Heart right ventricle (tissue), 16 donors: ENCODE measurements at regions not wholly inside any gene's neighbourhood (a gene's known extent, or its start where the extent isn't known, plus 50 kb on each side); places are given as distances from the start of the nearest gene placed in this dataset.

Experiments
- ATAC-seq, 8 donors: fragments of 200-7000 bp; cut with Tn5 transposase; one replicate each; pipeline ENCODE4 v1.9.1; 2020; ENCODE audit warnings: mild to moderate bottlenecking in 8 of 8, moderate library complexity in 8 of 8, moderate number of reproducible peaks in 1 of 8
- DNase-seq, 2 donors: peaks; one replicate each; pipeline ENCODE4 v3.0.0-alpha.2; 2020
- H3K27ac ChIP-seq, 10 donors: fragments of 200-600 bp; sonication (generic) in 2 of 10; one replicate each; pipeline versions ENCODE4 v1.5.0 to v1.8.0; 2020 to 2022; ENCODE audit warnings: mild to moderate bottlenecking in 3 of 10
- H3K27me3 ChIP-seq, 7 donors: fragments of 200-600 bp; one replicate each; pipeline ENCODE4 v1.8.0; 2021 to 2022; ENCODE audit warnings: mild to moderate bottlenecking in 2 of 7
- H3K36me3 ChIP-seq, 9 donors: fragments of 200-600 bp; sonication (generic) in 1 of 9; one replicate each; pipeline versions ENCODE4 v1.5.0 to v1.8.0; 2020 to 2022; ENCODE audit warnings: mild to moderate bottlenecking in 2 of 9
- H3K4me1 ChIP-seq, 9 donors: fragments of 200-600 bp; sonication (generic) in 1 of 9; one replicate each; pipeline versions ENCODE4 v1.5.0 to v1.8.0; 2020 to 2022; ENCODE audit warnings: mild to moderate bottlenecking in 4 of 9
- H3K4me3 ChIP-seq, 10 donors: fragments of 200-600 bp; sonication (generic) in 2 of 10; one replicate each; pipeline versions ENCODE4 v1.5.0 to v1.8.0; 2020 to 2022; ENCODE audit warnings: mild to moderate bottlenecking in 7 of 10, moderate library complexity in 2 of 10
- H3K9me3 ChIP-seq, 11 donors: fragments of 200-600 bp in 10 of 11; sonication (generic) in 2 of 11; one replicate each; pipeline versions ENCODE4 v1.5.0 to v1.8.0; 2013 to 2022; ENCODE audit warnings: mild to moderate bottlenecking in 2 of 11, control low read depth in 1 of 11, moderate library complexity in 1 of 11
- CTCF ChIP-seq, 9 donors: fragments of 200-600 bp; sonication (generic) in 2 of 9; IDR thresholded peaks; one replicate each; pipeline versions ENCODE4 v1.5.0 to v1.8.0; 2021 to 2022; ENCODE audit warnings: antibody characterized with exemption in 9 of 9, mild to moderate bottlenecking in 5 of 9, moderate library complexity in 1 of 9
- WGBS, 2 donors: extraction: QIAGEN DNeasy Blood & Tissue Kit; methylation state at CpG; one replicate each; pipeline ENCODE4 v1.1.7; 2013; ENCODE audit warnings: inconsistent platforms in 1 of 2; 5-methylcytosine and 5-hydroxymethylcytosine counted together
- intact Hi-C, 10 donors: fragments of 100-400 bp; cut with DNase I; formaldehyde crosslinking; loops; one replicate each; pipeline versions ENCODE4 v1.11.1 to v1.14.2; 2022
- donor health status: Arrhythmogenic right ventricular cardiomyopathy.
- donor health status: ischemic (EF 13 %, LVEDD 7.1; RV severe dilation, severe dysfunction).
- donor health status: healthy with polysubstance abuse.
- donor health status: DM: no; HTN: yes; CAD: no.
- donor health status: DM: no; HTN: no; CAD: no.
- donor health status: ischemic (EF 25% LVEDD 6.9; RV normal size, moderate dysfunction).
- donor health status: ischemic (EF 25% LVEDD 5.7; RV mildly dilated, moderate dysfunction).
- donor health status: healthy.
- donor health status: DM: yes; HTN: yes; CAD: no.
- donor health status: Ischemic cardiomyopathy.
- donor health status: ischemic (EF 35%, LVEDD 5.7; RV mildly dilated, moderate dysfunction).
- donor health status: nonischemic (EF 11% LVEDD 7.7; RV severe dilation, severe dysfunction).
- donor health status: DM: yes; HTN: yes; CAD: no.
- donor health status: PGD.
- donor health status: ischemic (EF 29% LVEDD 5.4; RV normal size, mild dysfunction).
- donor health status: nonischemic (EF 23%, LVEDD 6.1; RV moderate dilation, normal function).

- H3K4me1 ChIP-seq, result no peaks in the 10 kb centered on the region
- H3K36me3 ChIP-seq, result no peaks in the 10 kb centered on the region
- no peaks in the 10 kb centered on the region for H3K27me3 ChIP-seq
- DNase-seq (no peak), ATAC-seq (no peak)
- no peak for TF ChIP-seq CTCF (IDR thresholded peaks at IDR 0.05)
- intact Hi-C loops, result no loop called here
- no peak overlapping the region for H3K27ac ChIP-seq
- peaks cover 0 to 11% (median 0%) of the 10 kb centered on the region in 11 donors for H3K9me3 ChIP-seq
- H3K4me3 ChIP-seq, result no peak overlapping the region
- 94 to 99% methylated on average over 2 of the region's 2 CpGs for WGBS, 2 donors
Observed at GRCh38 chr12:124110372-124110883, 137.4 kb downstream of the ZNF664 start.

GRCh38 chr12:124111006-124111405 is 138.0 kb downstream of the ZNF664 start:
- TF ChIP-seq CTCF (IDR thresholded peaks at IDR 0.05), result no peak
- WGBS, 2 donors, result 65 to 72% methylated on average over 5 of the region's 5 CpGs
- intact Hi-C loops, result no loop called here
- Histone ChIP-seq H3K9me3 (peaks cover 0 to 11% (median 0%) of the 10 kb centered on the region in 11 donors), H3K36me3 (no peaks in the 10 kb centered on the region), H3K27ac (no peak overlapping the region), H3K4me1 (no peaks in the 10 kb centered on the region), H3K4me3 (no peak overlapping the region), H3K27me3 (no peaks in the 10 kb centered on the region)
- DNase-seq (no peak), ATAC-seq (no peak)

- no peak for TF ChIP-seq CTCF (IDR thresholded peaks at IDR 0.05)
- no peak overlapping the region for H3K4me3 ChIP-seq
- DNase-seq, result no peak
- 85% methylated on average over 2 of the region's 2 CpGs for WGBS, 2 donors
- no peaks in the 10 kb centered on the region for H3K36me3 ChIP-seq
- peaks cover 0 to 11% (median 0%) of the 10 kb centered on the region in 11 donors for H3K9me3 ChIP-seq
- H3K27me3 ChIP-seq, result peaks cover 0 to 12% (median 0%) of the 10 kb centered on the region in 7 donors
- no peak overlapping the region for H3K27ac ChIP-seq
- ATAC-seq, result no peak
- intact Hi-C loops, result no loop called here
- H3K4me1 ChIP-seq, result no peaks in the 10 kb centered on the region
Observed at GRCh38 chr12:124114316-124114715, 141.3 kb downstream of the ZNF664 start.

DNA sequence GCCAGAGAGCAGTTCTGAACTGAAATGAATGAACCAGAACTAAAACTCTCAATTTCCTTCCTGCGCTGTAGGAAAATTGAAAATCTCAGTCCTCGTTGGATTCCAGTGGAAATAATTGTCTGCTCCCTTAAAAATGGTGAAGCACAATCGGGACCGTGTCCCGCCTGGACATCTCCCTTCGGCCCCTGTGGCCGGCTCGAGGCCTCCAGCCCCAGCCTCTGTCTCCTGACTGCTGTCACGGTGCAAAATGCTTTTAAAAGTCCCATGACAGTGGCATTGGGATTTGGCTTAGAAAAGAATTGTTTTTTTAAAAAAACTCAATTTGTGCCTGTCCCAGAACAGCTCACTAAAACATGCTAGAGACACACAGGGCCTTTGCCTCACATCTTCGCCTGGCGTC is 142.5 kb downstream of the ZNF664 start:
- Histone ChIP-seq H3K9me3 (peaks cover 0 to 11% (median 0%) of the 10 kb centered on the region in 11 donors), H3K27me3 (peaks cover 0 to 17% (median 0%) of the 10 kb centered on the region in 7 donors), H3K4me3 (no peak overlapping the region), H3K36me3 (no peaks in the 10 kb centered on the region), H3K27ac (no peak overlapping the region), H3K4me1 (no peaks in the 10 kb centered on the region)
- intact Hi-C loops, result no loop called here
- TF ChIP-seq CTCF (IDR thresholded peaks at IDR 0.05), result no peak
- no peak for ATAC-seq
- 87 to 88% methylated on average over 11 of the region's 11 CpGs for WGBS, 2 donors
- no peak for DNase-seq
